ENCODE measurements at regions not wholly inside any gene's neighbourhood (a gene's known extent, or its start where the extent isn't known, plus 50 kb on each side); places are given as distances from the start of the nearest gene placed in this dataset.

- TF ChIP-seq ZNF184 (CRISPR knock-in tag; IDR thresholded peaks at IDR 0.05) (no peak), STAT6 (CRISPR knock-in tag; IDR thresholded peaks at IDR 0.05) (no peak), ZNF766 (CRISPR knock-in tag; conservative IDR thresholded peaks at IDR 0.05) (no peak), STAT5A (IDR thresholded peaks at IDR 0.05; ENCODE audit: borderline replicate concordance, low read length) (peak; percentile 47; the same call in 1 of the 2 replicates), AFF4 (CRISPR knock-in tag; IDR thresholded peaks at IDR 0.05) (no peak), HES1 (IDR thresholded peaks at IDR 0.05; ENCODE audit: low read depth) (no peak), CTCFL (IDR thresholded peaks at IDR 0.05; ENCODE audit: borderline replicate concordance, insufficient read depth, low read depth, low read length, poor library complexity, severe bottlenecking) (no peak), NCOA6 (IDR thresholded peaks at IDR 0.05) (no peak), FIP1L1 (IDR thresholded peaks at IDR 0.05; ENCODE audit: low read depth, low read length, poor library complexity, severe bottlenecking) (no peak), CHD4 (IDR thresholded peaks at IDR 0.05; ENCODE audit: insufficient read depth, insufficient replicate concordance, low read depth, low read length, poor library complexity, severe bottlenecking) (no peak), ZNF583 (CRISPR knock-in tag; IDR thresholded peaks at IDR 0.05) (no peak), ZBTB26 (CRISPR knock-in tag; IDR thresholded peaks at IDR 0.05) (no peak), SMARCA4 (IDR thresholded peaks at IDR 0.05) (no peak), CTBP1 (IDR thresholded peaks at IDR 0.05; ENCODE audit: borderline replicate concordance) (peak; percentile 15; the same call in 1 of the 2 replicates), NUFIP1 (IDR thresholded peaks at IDR 0.05; ENCODE audit: partially characterized antibody) (no peak), ETS2 (tag; IDR thresholded peaks at IDR 0.05; ENCODE audit: borderline replicate concordance, poor library complexity, severe bottlenecking) (no peak), NEUROD1 (IDR thresholded peaks at IDR 0.05; ENCODE audit: borderline replicate concordance, low read depth, low read length, partially characterized antibody) (no peak), ZNF311 (CRISPR knock-in tag; IDR thresholded peaks at IDR 0.05) (peak; percentile 84), ZKSCAN8 (CRISPR knock-in tag; IDR thresholded peaks at IDR 0.05) (no peak)
These were observed 200.3 kb upstream of the FOXD3 start (continued) for GRCh38 chr1:63122079-63122478.

Measured in K562 (cell line).